CD4-positive, CD25-positive, alpha-beta regulatory T cell (primary cell): ENCODE measurements at regions not wholly inside any gene's neighbourhood (a gene's known extent, or its start where the extent isn't known, plus 50 kb on each side); places are given as distances from the start of the nearest gene placed in this dataset.

ENCODE experiments used
- ATAC-seq, 2 donors: fragments of 150-1000 bp; cut with Tn5 transposase; one replicate each; pipeline ENCODE4 v1.10.0; 2021; ENCODE audit warnings: low read depth in 2 of 2, moderate number of reproducible peaks in 2 of 2, moderate library complexity in 1 of 2
- DNase-seq, 3 donors: peaks; one replicate each; pipeline versions ENCODE4 v3.0.0 to v3.0.0-alpha.2; 2012 to 2022; ENCODE audit warnings: mixed read lengths in 1 of 3
- H3K27ac ChIP-seq: one replicate; pipeline ENCODE4 v1.7.0; 2013; ENCODE audit warnings: mild to moderate bottlenecking, low read length; ENCODE audit not compliant: insufficient read depth, poor library complexity, severe bottlenecking
- H3K27me3 ChIP-seq: one replicate; pipeline ENCODE4 v1.7.0; 2013; ENCODE audit warnings: low read length; ENCODE audit not compliant: control insufficient read depth, insufficient read depth
- H3K36me3 ChIP-seq: one replicate; pipeline ENCODE4 v1.7.0; 2013; ENCODE audit warnings: mild to moderate bottlenecking, low read length, moderate library complexity; ENCODE audit not compliant: control insufficient read depth, insufficient read depth
- H3K4me1 ChIP-seq: 2 replicates; pipeline ENCODE4 v1.7.0; 2013; ENCODE audit warnings: mild to moderate bottlenecking, low read length; ENCODE audit not compliant: insufficient read depth, control insufficient read depth, poor library complexity, severe bottlenecking
- H3K4me3 ChIP-seq: one replicate; pipeline ENCODE4 v1.7.0; 2013; ENCODE audit warnings: low read depth, mild to moderate bottlenecking, low read length, moderate library complexity
- H3K9me3 ChIP-seq, 2 experiments: 1 replicate in 1 of 2; 2 replicates in 1 of 2; pipeline ENCODE4 v1.7.0; 2013; ENCODE audit warnings: low read length in 2 of 2, mild to moderate bottlenecking in 1 of 2, moderate library complexity in 1 of 2; ENCODE audit not compliant: control insufficient read depth in 2 of 2
- H3K27ac Mint-ChIP-seq, 3 donors: one replicate each; pipeline ENCODE4 v1.8.0; 2020 to 2022; ENCODE audit warnings: mild to moderate bottlenecking in 3 of 3, mixed read lengths in 3 of 3, moderate library complexity in 2 of 3
- H3K27me3 Mint-ChIP-seq: one replicate; pipeline ENCODE4 v1.8.0; 2022; ENCODE audit warnings: mild to moderate bottlenecking, mixed read lengths
- H3K36me3 Mint-ChIP-seq: one replicate; pipeline ENCODE4 v1.8.0; 2020; ENCODE audit warnings: mixed read lengths
- H3K4me1 Mint-ChIP-seq, 4 donors: one replicate each; pipeline ENCODE4 v1.8.0; 2020 to 2022; ENCODE audit warnings: mixed read lengths in 4 of 4, mild to moderate bottlenecking in 1 of 4
- H3K4me3 Mint-ChIP-seq, 4 donors: one replicate each; pipeline ENCODE4 v1.8.0; 2020 to 2022; ENCODE audit warnings: mild to moderate bottlenecking in 4 of 4, mixed read lengths in 4 of 4, moderate library complexity in 3 of 4
- H3K9me3 Mint-ChIP-seq, 7 donors: one replicate each; pipeline ENCODE4 v1.8.0; 2020 to 2022; ENCODE audit warnings: mixed read lengths in 7 of 7, mild to moderate bottlenecking in 3 of 7, moderate library complexity in 2 of 7

GRCh38 chr2:217223222-217223930 lies 363.5 kb upstream of the TNP1 start:
- peak in 1 of 3 donors; percentile 57 for DNase-seq
- Mint-ChIP-seq H3K4me3 (no peak overlapping the region), H3K27me3 (peaks cover 4% of the 10 kb centered on the region), H3K27ac (no peak overlapping the region), H3K9me3 (peaks cover 0 to 3% (median 2%) of the 10 kb centered on the region in 7 donors), H3K4me1 (peaks cover 0 to 10% (median 5%) of the 10 kb centered on the region in 4 donors), H3K36me3 (no peaks in the 10 kb centered on the region)
- Histone ChIP-seq H3K9me3 (no peaks in the 10 kb centered on the region), H3K4me1 (no peaks in the 10 kb centered on the region), H3K4me3 (no peak overlapping the region), H3K27me3 (no peaks in the 10 kb centered on the region), H3K27ac (no peak overlapping the region), H3K36me3 (no peaks in the 10 kb centered on the region)
- peak; percentile 40 to 41 for ATAC-seq

DNA sequence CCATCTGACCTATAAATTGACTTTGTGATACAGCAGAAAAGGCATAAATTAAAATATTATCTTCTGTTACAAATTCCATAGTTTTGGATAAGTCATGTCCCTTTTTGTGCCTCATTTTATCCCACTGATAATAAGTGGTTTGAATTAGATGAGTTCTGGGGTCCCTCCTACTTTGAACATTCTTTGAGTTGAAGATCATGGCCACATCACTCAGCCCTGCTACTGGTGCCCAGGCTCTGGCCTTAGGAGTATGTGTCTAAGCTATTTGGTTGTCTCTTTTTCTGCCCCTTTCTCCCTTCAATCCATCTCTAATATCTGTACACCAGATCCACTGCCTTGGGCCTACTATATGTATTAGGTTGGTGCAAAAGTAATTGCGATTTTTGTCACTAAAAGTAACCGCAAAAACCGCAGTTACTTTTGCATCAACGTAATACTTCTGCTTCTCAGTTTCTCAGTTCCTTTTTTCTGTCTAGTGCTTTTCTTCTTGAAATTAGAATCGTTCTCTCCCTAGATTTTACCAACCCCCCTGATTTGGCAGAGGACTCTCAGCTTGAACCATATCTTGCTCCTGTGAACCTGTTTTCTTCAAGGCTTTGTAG lies 362.5 kb upstream of the TNP1 start:
- Mint-ChIP-seq H3K9me3 (peaks cover 0 to 3% (median 2%) of the 10 kb centered on the region in 7 donors), H3K36me3 (no peaks in the 10 kb centered on the region), H3K27ac (peak overlapping the region in 1 of 3 donors; percentile 40), H3K27me3 (peaks cover 4% of the 10 kb centered on the region), H3K4me3 (no peak overlapping the region), H3K4me1 (peaks cover 0 to 10% (median 5%) of the 10 kb centered on the region in 4 donors)
- no peaks in the 10 kb centered on the region for H3K9me3 ChIP-seq
- DNase-seq (peak in 1 of 3 donors; percentile 42), ATAC-seq (no peak)
- no peaks in the 10 kb centered on the region for H3K4me1 ChIP-seq
- no peaks in the 10 kb centered on the region for H3K36me3 ChIP-seq
- no peak overlapping the region for H3K4me3 ChIP-seq
- no peak overlapping the region for H3K27ac ChIP-seq
- no peaks in the 10 kb centered on the region for H3K27me3 ChIP-seq

DNA sequence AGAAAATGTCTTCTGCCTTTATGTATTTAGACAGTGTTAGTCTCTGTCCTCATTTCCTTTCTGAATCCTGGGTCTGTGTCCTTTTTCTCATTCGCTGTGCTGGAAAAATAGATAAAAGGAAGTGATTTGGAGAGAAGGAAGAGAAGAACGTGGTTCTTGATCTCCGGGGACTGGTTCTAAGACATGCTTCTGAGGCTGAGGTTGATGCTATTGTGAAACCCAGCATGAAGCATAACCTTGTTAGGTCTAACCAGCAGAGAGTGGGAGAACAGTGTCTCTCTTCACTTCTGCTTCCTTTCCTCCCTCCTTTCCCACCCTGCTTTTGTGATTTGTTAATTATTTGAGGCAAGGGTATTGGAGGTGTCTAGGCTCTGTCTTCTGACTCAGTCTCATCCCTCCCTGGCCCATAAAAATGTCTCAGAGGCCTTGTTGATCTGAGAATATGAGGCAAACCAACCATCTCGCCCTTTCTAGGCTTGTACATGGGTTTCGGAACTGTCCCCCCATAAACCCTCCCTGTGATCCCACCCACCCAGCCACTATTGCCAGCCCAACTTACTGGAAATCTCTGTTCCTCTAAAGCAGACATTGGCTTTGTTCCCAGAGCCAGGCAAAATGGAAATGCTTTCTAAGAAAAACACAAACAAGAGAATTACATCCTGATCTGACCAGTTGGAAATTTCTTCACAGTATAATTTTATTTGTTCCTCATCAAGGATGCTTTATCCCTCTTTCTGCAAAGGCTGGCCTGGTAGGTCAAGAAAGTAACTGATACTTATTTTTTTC lies 360.6 kb upstream of the TNP1 start:
- Mint-ChIP-seq H3K4me1 (peaks cover 0 to 10% (median 5%) of the 10 kb centered on the region in 4 donors), H3K9me3 (peaks cover 0 to 3% (median 1%) of the 10 kb centered on the region in 7 donors), H3K4me3 (no peak overlapping the region), H3K27me3 (peaks cover 4% of the 10 kb centered on the region), H3K36me3 (no peaks in the 10 kb centered on the region), H3K27ac (no peak overlapping the region)
- no peaks in the 10 kb centered on the region for H3K36me3 ChIP-seq
- H3K27ac ChIP-seq: no peak overlapping the region
- no peaks in the 10 kb centered on the region for H3K4me1 ChIP-seq
- no peak for ATAC-seq
- no peaks in the 10 kb centered on the region for H3K27me3 ChIP-seq
- DNase-seq: no peak
- no peak overlapping the region for H3K4me3 ChIP-seq
- H3K9me3 ChIP-seq: no peaks in the 10 kb centered on the region

- Mint-ChIP-seq H3K27me3 (peaks cover 4% of the 10 kb centered on the region), H3K9me3 (peaks cover 0 to 3% (median 1%) of the 10 kb centered on the region in 7 donors)
- DNase-seq: no peak
Observed at GRCh38 chr2:217219164-217219520, 359.3 kb upstream of the TNP1 start.

DNA sequence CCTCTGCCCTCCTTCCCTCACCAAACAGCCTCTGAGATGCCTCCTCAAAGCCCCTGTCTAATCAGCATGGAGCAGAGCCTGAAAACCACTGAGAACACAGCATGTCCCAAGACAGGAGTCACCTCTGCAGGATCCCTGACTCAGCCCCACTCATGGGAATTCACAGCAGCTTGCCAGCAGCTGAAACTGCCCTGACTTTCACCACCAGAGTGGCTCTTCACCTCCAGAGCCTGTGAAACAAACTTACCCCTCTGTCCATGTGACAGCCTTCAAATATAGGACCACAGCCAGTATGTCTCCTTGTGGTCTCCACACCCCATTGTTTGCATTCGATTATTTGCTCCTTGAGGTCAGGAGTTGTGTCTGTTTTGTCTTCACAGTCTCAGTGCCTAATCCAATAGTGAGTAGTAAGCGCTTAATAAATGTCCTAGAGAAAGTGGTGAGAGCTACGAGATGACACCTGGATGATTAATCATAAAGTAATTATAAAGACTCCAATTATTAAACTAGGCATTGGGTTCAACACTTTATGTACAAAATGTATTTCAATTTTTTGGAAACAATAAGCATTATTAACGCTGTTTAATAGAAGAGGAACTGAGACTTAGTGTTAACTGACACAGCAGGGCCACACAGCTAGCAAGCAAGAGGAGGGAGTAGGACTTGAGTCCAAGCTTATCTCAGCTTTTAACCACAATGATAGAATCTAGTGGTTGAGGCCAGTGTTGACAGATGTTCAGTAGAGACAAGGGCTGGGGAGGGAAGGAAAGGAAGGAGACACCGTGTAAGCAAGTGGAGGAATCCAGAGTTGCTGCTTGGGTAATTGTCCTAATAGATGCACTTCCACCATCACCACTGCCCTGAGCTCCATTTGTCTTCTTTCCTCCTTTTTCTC lies 358.7 kb upstream of the TNP1 start:
- Mint-ChIP-seq H3K4me3 (no peak overlapping the region), H3K27ac (no peak overlapping the region), H3K36me3 (no peaks in the 10 kb centered on the region), H3K9me3 (peaks cover 0 to 2% (median under 1%) of the 10 kb centered on the region in 7 donors), H3K4me1 (peaks cover 0 to 7% (median 3%) of the 10 kb centered on the region in 4 donors), H3K27me3 (peaks cover 4% of the 10 kb centered on the region)
- ATAC-seq (no peak), DNase-seq (no peak)
- H3K4me3 ChIP-seq: no peak overlapping the region
- H3K4me1 ChIP-seq: no peaks in the 10 kb centered on the region
- no peaks in the 10 kb centered on the region for H3K36me3 ChIP-seq
- no peaks in the 10 kb centered on the region for H3K27me3 ChIP-seq
- H3K9me3 ChIP-seq: no peaks in the 10 kb centered on the region
- no peak overlapping the region for H3K27ac ChIP-seq

More at GRCh38 chr2:217219164-217219520, 359.3 kb upstream of the TNP1 start:
- H3K4me1 ChIP-seq: no peaks in the 10 kb centered on the region
- ATAC-seq: no peak
- peaks cover 0 to 10% (median 5%) of the 10 kb centered on the region in 4 donors for H3K4me1 Mint-ChIP-seq
- no peak overlapping the region for H3K4me3 Mint-ChIP-seq
- no peak overlapping the region for H3K27ac ChIP-seq
- H3K27me3 ChIP-seq: no peaks in the 10 kb centered on the region
- no peak overlapping the region for H3K27ac Mint-ChIP-seq
- H3K4me3 ChIP-seq: no peak overlapping the region
- H3K36me3 Mint-ChIP-seq: no peaks in the 10 kb centered on the region
- H3K36me3 ChIP-seq: no peaks in the 10 kb centered on the region
- no peaks in the 10 kb centered on the region for H3K9me3 ChIP-seq

- H3K27ac Mint-ChIP-seq: no peak overlapping the region
- Histone ChIP-seq H3K4me1 (no peaks in the 10 kb centered on the region), H3K27ac (no peak overlapping the region), H3K9me3 (no peaks in the 10 kb centered on the region), H3K4me3 (no peak overlapping the region), H3K36me3 (no peaks in the 10 kb centered on the region), H3K27me3 (no peaks in the 10 kb centered on the region)
- H3K36me3 Mint-ChIP-seq: no peaks in the 10 kb centered on the region
- ATAC-seq (no peak), DNase-seq (no peak)
- H3K27me3 Mint-ChIP-seq: peaks cover 4% of the 10 kb centered on the region
- peaks cover 0 to 3% (median 0%) of the 10 kb centered on the region in 7 donors for H3K9me3 Mint-ChIP-seq
- no peaks in the 10 kb centered on the region for H3K4me1 Mint-ChIP-seq
- H3K4me3 Mint-ChIP-seq: no peak overlapping the region
Observed at GRCh38 chr2:217216982-217217381, 357.1 kb upstream of the TNP1 start.

GRCh38 chr2:217216316-217216715 lies 356.5 kb upstream of the TNP1 start:
- Mint-ChIP-seq H3K4me3 (no peak overlapping the region), H3K36me3 (no peaks in the 10 kb centered on the region), H3K9me3 (peaks cover 0 to 3% (median 0%) of the 10 kb centered on the region in 7 donors), H3K27ac (no peak overlapping the region), H3K4me1 (no peaks in the 10 kb centered on the region), H3K27me3 (peaks cover 3% of the 10 kb centered on the region)
- DNase-seq (no peak), ATAC-seq (no peak)
- Histone ChIP-seq H3K9me3 (no peaks in the 10 kb centered on the region), H3K27ac (no peak overlapping the region), H3K4me1 (no peaks in the 10 kb centered on the region), H3K36me3 (no peaks in the 10 kb centered on the region), H3K4me3 (no peak overlapping the region), H3K27me3 (no peaks in the 10 kb centered on the region)
